HEK293T (cell line): ENCODE measurements at regions not wholly inside any gene's neighbourhood (a gene's known extent, or its start where the extent isn't known, plus 50 kb on each side); places are given as distances from the start of the nearest gene placed in this dataset.

ENCODE experiments used
- ELF4 ChIP-seq: fragments of 450-650 bp; IDR thresholded peaks from 2 replicates; pipeline ENCODE4 v1.6.1; 2017; ENCODE audit warnings: antibody characterized with exemption
- SUZ12 ChIP-seq: fragments of 450-650 bp; IDR thresholded peaks from 2 replicates; pipeline ENCODE4 v1.6.1; 2016; ENCODE audit warnings: mild to moderate bottlenecking
- TF ChIP-seq, protein P1 (sequence below): fragments of 450-650 bp; IDR thresholded peaks from 2 replicates; pipeline ENCODE4 v1.6.1; 2016

DNA sequence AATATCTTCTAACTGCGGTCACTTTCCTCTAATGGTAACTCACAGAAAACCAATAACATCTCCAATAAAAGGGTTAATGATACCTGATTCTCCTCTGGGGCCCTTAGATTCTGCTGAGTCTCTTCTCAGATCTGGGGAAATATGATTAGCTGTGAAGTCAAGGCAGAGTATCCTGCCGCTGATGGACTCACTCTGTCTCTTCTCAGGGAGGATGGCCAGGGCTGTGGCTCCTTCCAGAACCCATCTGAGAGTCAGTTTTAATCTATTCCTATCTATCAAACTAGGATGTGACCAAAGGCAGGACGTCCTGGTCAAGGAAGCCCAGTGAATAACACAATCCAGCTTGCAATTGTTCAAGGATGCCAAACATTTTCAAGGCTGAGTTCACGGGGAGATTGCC is 109.8 kb downstream of the SLC10A2 start:
- no peak for TF ChIP-seq SUZ12
- TF ChIP-seq, protein P1, sequence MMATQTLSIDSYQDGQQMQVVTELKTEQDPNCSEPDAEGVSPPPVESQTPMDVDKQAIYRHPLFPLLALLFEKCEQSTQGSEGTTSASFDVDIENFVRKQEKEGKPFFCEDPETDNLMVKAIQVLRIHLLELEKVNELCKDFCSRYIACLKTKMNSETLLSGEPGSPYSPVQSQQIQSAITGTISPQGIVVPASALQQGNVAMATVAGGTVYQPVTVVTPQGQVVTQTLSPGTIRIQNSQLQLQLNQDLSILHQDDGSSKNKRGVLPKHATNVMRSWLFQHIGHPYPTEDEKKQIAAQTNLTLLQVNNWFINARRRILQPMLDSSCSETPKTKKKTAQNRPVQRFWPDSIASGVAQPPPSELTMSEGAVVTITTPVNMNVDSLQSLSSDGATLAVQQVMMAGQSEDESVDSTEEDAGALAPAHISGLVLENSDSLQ = no peak
- TF ChIP-seq ELF4 = no peak
